Stomach (tissue), 8 donors: ENCODE measurements at regions not wholly inside any gene's neighbourhood (a gene's known extent, or its start where the extent isn't known, plus 50 kb on each side); places are given as distances from the start of the nearest gene placed in this dataset.

Experiments used
- DNase-seq, 2 donors: peaks; one replicate each; pipeline versions ENCODE4 v3.0.0 to v3.0.0-alpha.2; 2013 to 2019
- H3K27ac ChIP-seq, 5 donors: fragments of 200-600 bp in 4 of 5; sonication (generic) in 4 of 5; one replicate each; pipeline ENCODE4 v1.5.1; 2013 to 2019; ENCODE audit warnings: mild to moderate bottlenecking in 1 of 5, moderate library complexity in 1 of 5
- H3K27me3 ChIP-seq, 3 donors: fragments of 200-600 bp; sonication (generic); one replicate each; pipeline ENCODE4 v1.5.1; 2017 to 2019; ENCODE audit warnings: mixed run types in 1 of 3
- H3K36me3 ChIP-seq, 4 donors: fragments of 200-600 bp; sonication (generic); 1 replicate in 3 of 4; 2 replicates in 1 of 4; pipeline ENCODE4 v1.5.1; 2016 to 2019
- H3K4me1 ChIP-seq, 4 donors: fragments of 200-600 bp; sonication (generic); one replicate each; pipeline ENCODE4 v1.5.1; 2016 to 2019
- H3K4me3 ChIP-seq, 4 donors: fragments of 200-600 bp; sonication (generic) in 3 of 4; one replicate each; pipeline ENCODE4 v1.5.1; 2016 to 2019; ENCODE audit warnings: mild to moderate bottlenecking in 1 of 4
- H3K9me3 ChIP-seq, 4 donors: fragments of 200-600 bp; sonication (generic); one replicate each; pipeline ENCODE4 v1.5.1; 2016 to 2019
- EP300 ChIP-seq: sonication (generic); formaldehyde crosslinking; IDR thresholded peaks from one replicate; pipeline ENCODE4 v1.6.1; 2017; ENCODE audit warnings: antibody characterized with exemption
- POLR2A ChIP-seq, 4 donors: fragments of 450-650 bp; IDR thresholded peaks; one replicate each; pipeline ENCODE4 v1.6.1; 2016; ENCODE audit warnings: antibody characterized with exemption in 4 of 4, control low read depth in 2 of 4, mild to moderate bottlenecking in 1 of 4, moderate library complexity in 1 of 4
- POLR2AphosphoS5 ChIP-seq, 3 donors: sonication (generic); formaldehyde crosslinking; IDR thresholded peaks; one replicate each; pipeline ENCODE4 v1.6.1; 2016; ENCODE audit warnings: antibody characterized with exemption in 3 of 3
- WGBS, 5 donors: extraction: QIAGEN DNeasy Blood & Tissue Kit in 3 of 5; methylation state at CpG; one replicate each; pipeline versions ENCODE4 v1.1.5 to v1.1.7; 2013 to 2018; 5-methylcytosine and 5-hydroxymethylcytosine counted together
- intact Hi-C: fragments of 100-400 bp; cut with DNase I; formaldehyde crosslinking; loops from one replicate; pipeline ENCODE4 v1.15.1; 2023; ENCODE audit warnings: low total_unique reads
- TF ChIP-seq, protein P1 (sequence below), 7 experiments: fragments of 450-650 bp in 4 of 7; fragments of 200-600 bp in 3 of 7; sonication (generic) in 3 of 7; IDR thresholded peaks; one replicate each; pipeline ENCODE4 v1.5.1; 2016 to 2019; ENCODE audit warnings: antibody characterized with exemption in 7 of 7, control low read depth in 2 of 7, mild to moderate bottlenecking in 1 of 7
- donor health status: healthy with polysubstance abuse.
- donor health status: Bipolar disorder and iron deficiency.
- donor health status: healthy.

DNA sequence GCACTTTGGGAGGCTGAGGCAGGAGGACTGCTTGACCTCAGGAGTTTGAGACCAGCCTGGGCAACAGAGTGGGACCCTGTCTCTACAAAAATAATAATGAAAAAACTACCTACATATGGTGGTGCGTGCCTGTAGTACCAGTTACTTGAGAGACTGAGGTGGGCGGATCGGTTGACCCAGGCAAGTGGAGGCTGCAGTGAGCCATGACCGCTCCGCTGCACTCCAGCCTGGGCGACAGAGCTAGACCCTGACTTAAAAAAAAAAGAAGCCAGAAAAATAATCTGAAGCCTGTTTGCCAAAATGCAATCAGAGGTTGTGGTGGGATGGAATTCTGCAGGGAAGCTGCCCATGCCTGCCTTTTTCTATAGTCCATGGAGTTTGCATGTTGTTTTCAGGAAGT, 50.4 kb upstream of the GGTA1 start:
- intact Hi-C loops: no loop called here

GRCh38 chr9:121550569-121551512, 51.2 kb upstream of the GGTA1 start:
- intact Hi-C loops: no loop called here
- no peaks in the 10 kb centered on the region for H3K27me3 ChIP-seq
- H3K4me1 ChIP-seq: peaks cover 14 to 20% (median 18%) of the 10 kb centered on the region in 4 donors
- H3K27ac ChIP-seq: peak overlapping the region in 1 of 5 donors; percentile 35
- TF ChIP-seq POLR2AphosphoS5 (IDR thresholded peaks at IDR 0.05): peak in 1 of 3 donors; percentile 70
- TF ChIP-seq EP300: no peak
- TF ChIP-seq POLR2A (IDR thresholded peaks at IDR 0.05): no peak
- TF ChIP-seq, protein P1, sequence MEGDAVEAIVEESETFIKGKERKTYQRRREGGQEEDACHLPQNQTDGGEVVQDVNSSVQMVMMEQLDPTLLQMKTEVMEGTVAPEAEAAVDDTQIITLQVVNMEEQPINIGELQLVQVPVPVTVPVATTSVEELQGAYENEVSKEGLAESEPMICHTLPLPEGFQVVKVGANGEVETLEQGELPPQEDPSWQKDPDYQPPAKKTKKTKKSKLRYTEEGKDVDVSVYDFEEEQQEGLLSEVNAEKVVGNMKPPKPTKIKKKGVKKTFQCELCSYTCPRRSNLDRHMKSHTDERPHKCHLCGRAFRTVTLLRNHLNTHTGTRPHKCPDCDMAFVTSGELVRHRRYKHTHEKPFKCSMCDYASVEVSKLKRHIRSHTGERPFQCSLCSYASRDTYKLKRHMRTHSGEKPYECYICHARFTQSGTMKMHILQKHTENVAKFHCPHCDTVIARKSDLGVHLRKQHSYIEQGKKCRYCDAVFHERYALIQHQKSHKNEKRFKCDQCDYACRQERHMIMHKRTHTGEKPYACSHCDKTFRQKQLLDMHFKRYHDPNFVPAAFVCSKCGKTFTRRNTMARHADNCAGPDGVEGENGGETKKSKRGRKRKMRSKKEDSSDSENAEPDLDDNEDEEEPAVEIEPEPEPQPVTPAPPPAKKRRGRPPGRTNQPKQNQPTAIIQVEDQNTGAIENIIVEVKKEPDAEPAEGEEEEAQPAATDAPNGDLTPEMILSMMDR (IDR thresholded peaks at IDR 0.05): peak in 6 of 7 experiments; percentile 29 to 93 (median 90)
- DNase-seq: peak; percentile 84 to 95
- no peaks in the 10 kb centered on the region for H3K36me3 ChIP-seq
- 18 to 35% (median 21%) methylated on average over 25 to 40 of the region's 40 CpGs for WGBS, 5 donors
- H3K9me3 ChIP-seq: no peaks in the 10 kb centered on the region
- H3K4me3 ChIP-seq: peak overlapping the region; percentile 30 to 46 (median 38)

More for the DNA sequence above, 50.4 kb upstream of the GGTA1 start:
- Histone ChIP-seq H3K27ac (no peak overlapping the region), H3K4me3 (peak overlapping the region in 1 of 4 donors; percentile 46), H3K9me3 (no peaks in the 10 kb centered on the region), H3K36me3 (no peaks in the 10 kb centered on the region), H3K27me3 (peaks cover 0 to 5% (median 0%) of the 10 kb centered on the region in 3 donors), H3K4me1 (peaks cover 17 to 25% (median 24%) of the 10 kb centered on the region in 4 donors)
- 81 to 94% (median 86%) methylated on average over 6 of the region's 6 CpGs for WGBS, 5 donors
- no peak for TF ChIP-seq POLR2AphosphoS5 (IDR thresholded peaks at IDR 0.05)
- no peak for TF ChIP-seq POLR2A (IDR thresholded peaks at IDR 0.05)
- no peak for TF ChIP-seq EP300
- TF ChIP-seq, protein P1 (IDR thresholded peaks at IDR 0.05): no peak
- DNase-seq: no peak

DNA sequence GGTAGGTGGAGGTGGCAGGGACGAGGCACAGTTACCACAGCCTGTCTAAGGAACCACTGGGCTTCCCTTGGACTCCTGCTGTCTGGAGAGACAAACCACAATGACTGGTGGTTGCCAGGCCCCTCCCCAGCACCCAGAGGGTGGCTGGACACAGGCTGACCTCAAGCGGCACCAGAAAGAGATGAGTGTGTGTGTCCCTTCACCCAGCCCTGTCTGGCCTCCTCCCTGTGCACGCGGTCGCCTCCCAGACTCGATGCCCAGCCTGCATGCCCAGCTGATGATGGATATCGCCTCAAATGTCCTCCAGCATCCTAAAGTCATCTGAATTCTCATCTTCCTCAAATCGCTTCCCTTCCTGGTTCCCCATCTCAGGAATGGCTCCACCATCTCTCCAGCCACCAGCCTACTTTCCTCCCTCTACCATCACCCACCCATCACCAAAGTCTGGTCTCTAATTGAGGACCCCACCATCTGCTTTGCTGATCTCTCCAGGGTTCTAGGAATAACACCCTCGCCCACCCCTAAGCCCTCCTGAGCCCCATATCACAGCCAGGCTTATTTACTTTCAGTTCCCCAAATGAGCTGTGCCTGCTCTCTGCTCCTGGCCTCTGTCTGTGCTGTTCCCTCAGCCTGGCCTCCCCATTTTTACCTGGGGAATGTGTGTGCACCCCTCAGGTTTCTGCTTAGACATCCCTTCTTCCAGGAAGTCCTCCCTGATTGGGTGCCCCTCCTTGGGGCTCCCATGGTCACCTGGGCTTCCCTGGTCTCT, 52.5 kb upstream of the GGTA1 start:
- WGBS, 5 donors: 64 to 74% (median 71%) methylated on average over 9 of the region's 9 CpGs
- H3K4me3 ChIP-seq: no peak overlapping the region

More for the DNA sequence above, 52.5 kb upstream of the GGTA1 start:
- intact Hi-C loops: no loop called here
- Histone ChIP-seq H3K4me1 (peaks cover 10 to 23% (median 18%) of the 10 kb centered on the region in 4 donors), H3K9me3 (no peaks in the 10 kb centered on the region), H3K36me3 (no peaks in the 10 kb centered on the region), H3K27ac (no peak overlapping the region), H3K27me3 (no peaks in the 10 kb centered on the region)
- TF ChIP-seq POLR2AphosphoS5 (IDR thresholded peaks at IDR 0.05): no peak
- TF ChIP-seq EP300: no peak
- TF ChIP-seq, protein P1 (IDR thresholded peaks at IDR 0.05): no peak
- no peak for TF ChIP-seq POLR2A (IDR thresholded peaks at IDR 0.05)
- no peak for DNase-seq
